ENCODE measurements at regions not wholly inside any gene's neighbourhood (a gene's known extent, or its start where the extent isn't known, plus 50 kb on each side); places are given as distances from the start of the nearest gene placed in this dataset.
"Not testable (repeated sequence)": the region's sequence is repeated elsewhere in the genome, so short reads cannot be mapped to it uniquely, and the experiment has no call there.

- no peak for DNase-seq
Measured at GRCh38 chr5:136453986-136454758, 88.8 kb upstream of the TRPC7 start.

- DNase-seq: no peak
Measured at GRCh38 chr5:136453199-136453598, 87.9 kb upstream of the TRPC7 start.

GRCh38 chr5:136447576-136447975, 82.2 kb upstream of the TRPC7 start:
- DNase-seq: not testable (repeated sequence)

GRCh38 chr5:136446565-136446964, 81.2 kb upstream of the TRPC7 start:
- DNase-seq: no peak

GRCh38 chr5:136444099-136444498, 78.8 kb upstream of the TRPC7 start:
- DNase-seq: not testable (repeated sequence)

- no peak for DNase-seq
Measured at GRCh38 chr5:136439367-136439766, 74.0 kb upstream of the TRPC7 start.

- no peak for DNase-seq
Measured at GRCh38 chr5:136435946-136436543, 70.7 kb upstream of the TRPC7 start.

- no peak for DNase-seq
Measured at GRCh38 chr5:136434795-136435194, 69.5 kb upstream of the TRPC7 start.

- DNase-seq: no peak
Measured at GRCh38 chr5:136432705-136433104, 67.4 kb upstream of the TRPC7 start.

GRCh38 chr5:136430081-136430480, 64.7 kb upstream of the TRPC7 start:
- no peak for DNase-seq

- DNase-seq: no peak
Measured at GRCh38 chr5:136427426-136427825, 62.1 kb upstream of the TRPC7 start.

GRCh38 chr5:136425921-136426320, 60.6 kb upstream of the TRPC7 start:
- no peak for DNase-seq

GRCh38 chr5:136424835-136425584, 59.7 kb upstream of the TRPC7 start:
- peak; percentile 40 for DNase-seq

GRCh38 chr5:136423944-136424606, 58.7 kb upstream of the TRPC7 start:
- DNase-seq: no peak

GRCh38 chr5:136420168-136420898, 55.0 kb upstream of the TRPC7 start:
- no peak for DNase-seq

GRCh38 chr5:136418301-136418700, 53.0 kb upstream of the TRPC7 start:
- DNase-seq: no peak
